Liver (tissue), 8 donors: ENCODE measurements at regions not wholly inside any gene's neighbourhood (a gene's known extent, or its start where the extent isn't known, plus 50 kb on each side); places are given as distances from the start of the nearest gene placed in this dataset.

Source experiments
- DNase-seq: peaks from one replicate; pipeline ENCODE4 v3.0.0-alpha.2; 2017; ENCODE audit warnings: low spot score
- H3K27ac ChIP-seq, 2 donors: one replicate each; pipeline ENCODE4 v1.7.0; 2013; ENCODE audit warnings: inconsistent platforms in 2 of 2, low read length in 2 of 2, control low read depth in 1 of 2, low read depth in 1 of 2, mild to moderate bottlenecking in 1 of 2
- H3K27me3 ChIP-seq, 4 donors: one replicate each; pipeline versions ENCODE4 v1.6.1 to v1.7.0; 2013; ENCODE audit warnings: low read length in 3 of 4, inconsistent platforms in 1 of 4, mild to moderate bottlenecking in 1 of 4, moderate library complexity in 1 of 4; ENCODE audit not compliant: control insufficient read depth in 4 of 4, insufficient read depth in 4 of 4
- H3K36me3 ChIP-seq, 4 donors: one replicate each; pipeline versions ENCODE4 v1.6.1 to v1.7.0; 2013; ENCODE audit warnings: low read length in 3 of 4, mild to moderate bottlenecking in 3 of 4, low read depth in 1 of 4, moderate library complexity in 1 of 4; ENCODE audit not compliant: control insufficient read depth in 4 of 4, insufficient read depth in 3 of 4
- H3K4me1 ChIP-seq, 4 donors: one replicate each; pipeline versions ENCODE4 v1.6.1 to v1.7.0; 2013; ENCODE audit warnings: low read length in 3 of 4, mild to moderate bottlenecking in 3 of 4, moderate library complexity in 1 of 4; ENCODE audit not compliant: control insufficient read depth in 4 of 4, insufficient read depth in 4 of 4
- H3K4me3 ChIP-seq, 3 donors: one replicate each; pipeline versions ENCODE4 v1.6.1 to v1.7.0; 2013; ENCODE audit warnings: low read length in 3 of 3, control low read depth in 1 of 3, low read depth in 1 of 3, mild to moderate bottlenecking in 1 of 3
- H3K9ac ChIP-seq, 2 donors: one replicate each; pipeline ENCODE4 v1.7.0; 2013; ENCODE audit warnings: low read length in 2 of 2, mild to moderate bottlenecking in 2 of 2, moderate library complexity in 2 of 2, control low read depth in 1 of 2, low read depth in 1 of 2
- H3K9me3 ChIP-seq, 4 donors: one replicate each; pipeline versions ENCODE4 v1.6.1 to v1.7.0; 2013; ENCODE audit warnings: low read length in 3 of 4; ENCODE audit not compliant: control insufficient read depth in 4 of 4
- FOXA1 ChIP-seq: IDR thresholded peaks from 2 replicates; pipeline ENCODE4 v1.6.1; 2016; ENCODE audit warnings: antibody characterized with exemption
- FOXA2 ChIP-seq: IDR thresholded peaks from 2 replicates; pipeline ENCODE4 v1.6.1; 2016; ENCODE audit warnings: antibody characterized with exemption
- GABPA ChIP-seq, 2 donors: IDR thresholded peaks in 1 of 2; conservative IDR thresholded peaks in 1 of 2; 2 replicates each; pipeline ENCODE4 v1.6.1; 2016; ENCODE audit warnings: antibody characterized with exemption in 2 of 2, mild to moderate bottlenecking in 1 of 2, moderate library complexity in 1 of 2
- HNF4A ChIP-seq, 2 donors: conservative IDR thresholded peaks; 2 replicates each; pipeline ENCODE4 v1.6.1; 2016; ENCODE audit warnings: antibody characterized with exemption in 2 of 2, mild to moderate bottlenecking in 2 of 2
- HNF4G ChIP-seq: IDR thresholded peaks from 2 replicates; pipeline ENCODE4 v1.6.1; 2016; ENCODE audit warnings: antibody characterized with exemption
- JUND ChIP-seq, 2 donors: IDR thresholded peaks; 2 replicates each; pipeline ENCODE4 v1.6.1; 2016; ENCODE audit warnings: antibody characterized with exemption in 2 of 2
- NR2F2 ChIP-seq: IDR thresholded peaks from 2 replicates; pipeline ENCODE4 v1.6.1; 2016; ENCODE audit warnings: antibody characterized with exemption
- RAD21 ChIP-seq, 2 donors: IDR thresholded peaks; 2 replicates each; pipeline ENCODE4 v1.6.1; 2016; ENCODE audit warnings: antibody characterized with exemption in 2 of 2, mild to moderate bottlenecking in 2 of 2
- RXRA ChIP-seq, 2 donors: IDR thresholded peaks; 2 replicates each; pipeline ENCODE4 v1.6.1; 2017 to 2018; ENCODE audit warnings: antibody characterized with exemption in 2 of 2, mild to moderate bottlenecking in 1 of 2
- SP1 ChIP-seq: IDR thresholded peaks from 2 replicates; pipeline ENCODE4 v1.6.1; 2018; ENCODE audit warnings: antibody characterized with exemption, mild to moderate bottlenecking
- TAF1 ChIP-seq: conservative IDR thresholded peaks from 2 replicates; pipeline ENCODE4 v1.6.1; 2016; ENCODE audit warnings: antibody characterized with exemption, mild to moderate bottlenecking
- YY1 ChIP-seq: IDR thresholded peaks from 2 replicates; pipeline ENCODE4 v1.6.1; 2016; ENCODE audit warnings: antibody characterized with exemption, mild to moderate bottlenecking
- WGBS: extraction: QIAGEN DNeasy Blood & Tissue Kit; methylation state at CpG from one replicate; pipeline ENCODE4 v1.1.7; 2013; 5-methylcytosine and 5-hydroxymethylcytosine counted together
- TF ChIP-seq, protein P1 (sequence below): IDR thresholded peaks from 2 replicates; pipeline ENCODE4 v1.6.1; 2016; ENCODE audit warnings: antibody characterized with exemption
- TF ChIP-seq, protein P2 (sequence below): fragments of 150-350 bp; IDR thresholded peaks from 2 replicates; pipeline ENCODE4 v1.5.1; 2017; ENCODE audit warnings: improper control_type of control experiment, low read depth, low read length; ENCODE audit not compliant: missing input control
- TF ChIP-seq, protein P3 (sequence below): IDR thresholded peaks from 2 replicates; pipeline ENCODE4 v1.6.1; 2016; ENCODE audit warnings: antibody characterized with exemption
- TF ChIP-seq, protein P4 (sequence below): IDR thresholded peaks from 2 replicates; pipeline ENCODE4 v1.6.1; 2016; ENCODE audit warnings: antibody characterized with exemption, mild to moderate bottlenecking
- TF ChIP-seq, protein P5 (sequence below): IDR thresholded peaks from 2 replicates; pipeline ENCODE4 v1.6.1; 2016; ENCODE audit warnings: antibody characterized with exemption
- donor health status: healthy.
- donor health status: healthy.
- donor health status: healthy.
- donor health status: healthy.
- donor health status: healthy.

DNA sequence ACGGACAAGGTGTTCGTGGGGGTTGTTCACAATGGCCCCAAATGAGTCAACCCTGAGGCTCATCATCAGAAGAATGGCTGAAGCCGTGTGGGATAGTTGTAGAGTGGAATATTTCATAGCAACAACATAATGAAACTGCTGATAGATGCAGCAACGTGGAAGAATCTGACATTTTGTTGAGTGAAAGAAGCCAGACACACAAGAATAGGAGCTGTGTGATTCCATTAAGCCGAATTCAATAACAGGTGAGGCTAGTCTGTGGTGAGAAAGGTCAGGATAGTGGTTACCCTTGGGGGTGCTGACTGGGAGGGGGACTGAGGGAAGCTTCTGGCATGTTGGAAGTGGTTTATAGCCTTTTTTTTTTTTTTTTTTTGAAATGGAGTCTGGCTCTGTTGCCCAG is 144.0 kb downstream of the SMAD6 start:
- Histone ChIP-seq H3K9ac (no peak overlapping the region), H3K27ac (no peak overlapping the region), H3K36me3 (no peaks in the 10 kb centered on the region), H3K9me3 (no peaks in the 10 kb centered on the region), H3K4me3 (no peak overlapping the region), H3K27me3 (no peaks in the 10 kb centered on the region), H3K4me1 (peaks cover under 1 to 11% (median 5%) of the 10 kb centered on the region in 4 donors)
- 78% methylated on average over 5 of the region's 5 CpGs for WGBS
- TF ChIP-seq, protein P1, sequence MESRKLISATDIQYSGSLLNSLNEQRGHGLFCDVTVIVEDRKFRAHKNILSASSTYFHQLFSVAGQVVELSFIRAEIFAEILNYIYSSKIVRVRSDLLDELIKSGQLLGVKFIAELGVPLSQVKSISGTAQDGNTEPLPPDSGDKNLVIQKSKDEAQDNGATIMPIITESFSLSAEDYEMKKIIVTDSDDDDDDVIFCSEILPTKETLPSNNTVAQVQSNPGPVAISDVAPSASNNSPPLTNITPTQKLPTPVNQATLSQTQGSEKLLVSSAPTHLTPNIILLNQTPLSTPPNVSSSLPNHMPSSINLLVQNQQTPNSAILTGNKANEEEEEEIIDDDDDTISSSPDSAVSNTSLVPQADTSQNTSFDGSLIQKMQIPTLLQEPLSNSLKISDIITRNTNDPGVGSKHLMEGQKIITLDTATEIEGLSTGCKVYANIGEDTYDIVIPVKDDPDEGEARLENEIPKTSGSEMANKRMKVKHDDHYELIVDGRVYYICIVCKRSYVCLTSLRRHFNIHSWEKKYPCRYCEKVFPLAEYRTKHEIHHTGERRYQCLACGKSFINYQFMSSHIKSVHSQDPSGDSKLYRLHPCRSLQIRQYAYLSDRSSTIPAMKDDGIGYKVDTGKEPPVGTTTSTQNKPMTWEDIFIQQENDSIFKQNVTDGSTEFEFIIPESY, result no peak
- no peak for TF ChIP-seq YY1
- TF ChIP-seq JUND (IDR thresholded peaks at IDR 0.05), result no peak
- no peak for TF ChIP-seq NR2F2
- no peak for TF ChIP-seq TAF1
- TF ChIP-seq RXRA (IDR thresholded peaks at IDR 0.05), result no peak
- TF ChIP-seq HNF4A (conservative IDR thresholded peaks at IDR 0.05), result no peak
- TF ChIP-seq, protein P2, sequence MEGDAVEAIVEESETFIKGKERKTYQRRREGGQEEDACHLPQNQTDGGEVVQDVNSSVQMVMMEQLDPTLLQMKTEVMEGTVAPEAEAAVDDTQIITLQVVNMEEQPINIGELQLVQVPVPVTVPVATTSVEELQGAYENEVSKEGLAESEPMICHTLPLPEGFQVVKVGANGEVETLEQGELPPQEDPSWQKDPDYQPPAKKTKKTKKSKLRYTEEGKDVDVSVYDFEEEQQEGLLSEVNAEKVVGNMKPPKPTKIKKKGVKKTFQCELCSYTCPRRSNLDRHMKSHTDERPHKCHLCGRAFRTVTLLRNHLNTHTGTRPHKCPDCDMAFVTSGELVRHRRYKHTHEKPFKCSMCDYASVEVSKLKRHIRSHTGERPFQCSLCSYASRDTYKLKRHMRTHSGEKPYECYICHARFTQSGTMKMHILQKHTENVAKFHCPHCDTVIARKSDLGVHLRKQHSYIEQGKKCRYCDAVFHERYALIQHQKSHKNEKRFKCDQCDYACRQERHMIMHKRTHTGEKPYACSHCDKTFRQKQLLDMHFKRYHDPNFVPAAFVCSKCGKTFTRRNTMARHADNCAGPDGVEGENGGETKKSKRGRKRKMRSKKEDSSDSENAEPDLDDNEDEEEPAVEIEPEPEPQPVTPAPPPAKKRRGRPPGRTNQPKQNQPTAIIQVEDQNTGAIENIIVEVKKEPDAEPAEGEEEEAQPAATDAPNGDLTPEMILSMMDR, result no peak
- no peak for TF ChIP-seq HNF4G
- TF ChIP-seq, protein P3, sequence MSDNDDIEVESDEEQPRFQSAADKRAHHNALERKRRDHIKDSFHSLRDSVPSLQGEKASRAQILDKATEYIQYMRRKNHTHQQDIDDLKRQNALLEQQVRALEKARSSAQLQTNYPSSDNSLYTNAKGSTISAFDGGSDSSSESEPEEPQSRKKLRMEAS, result no peak
- TF ChIP-seq FOXA2, result no peak
- TF ChIP-seq FOXA1, result no peak
- TF ChIP-seq GABPA (IDR thresholded peaks at IDR 0.05 in 1 of 2, conservative IDR thresholded peaks at IDR 0.05 in 1 of 2), result no peak
- no peak for TF ChIP-seq SP1
- no peak for TF ChIP-seq RAD21 (IDR thresholded peaks at IDR 0.05)
- TF ChIP-seq, protein P4, sequence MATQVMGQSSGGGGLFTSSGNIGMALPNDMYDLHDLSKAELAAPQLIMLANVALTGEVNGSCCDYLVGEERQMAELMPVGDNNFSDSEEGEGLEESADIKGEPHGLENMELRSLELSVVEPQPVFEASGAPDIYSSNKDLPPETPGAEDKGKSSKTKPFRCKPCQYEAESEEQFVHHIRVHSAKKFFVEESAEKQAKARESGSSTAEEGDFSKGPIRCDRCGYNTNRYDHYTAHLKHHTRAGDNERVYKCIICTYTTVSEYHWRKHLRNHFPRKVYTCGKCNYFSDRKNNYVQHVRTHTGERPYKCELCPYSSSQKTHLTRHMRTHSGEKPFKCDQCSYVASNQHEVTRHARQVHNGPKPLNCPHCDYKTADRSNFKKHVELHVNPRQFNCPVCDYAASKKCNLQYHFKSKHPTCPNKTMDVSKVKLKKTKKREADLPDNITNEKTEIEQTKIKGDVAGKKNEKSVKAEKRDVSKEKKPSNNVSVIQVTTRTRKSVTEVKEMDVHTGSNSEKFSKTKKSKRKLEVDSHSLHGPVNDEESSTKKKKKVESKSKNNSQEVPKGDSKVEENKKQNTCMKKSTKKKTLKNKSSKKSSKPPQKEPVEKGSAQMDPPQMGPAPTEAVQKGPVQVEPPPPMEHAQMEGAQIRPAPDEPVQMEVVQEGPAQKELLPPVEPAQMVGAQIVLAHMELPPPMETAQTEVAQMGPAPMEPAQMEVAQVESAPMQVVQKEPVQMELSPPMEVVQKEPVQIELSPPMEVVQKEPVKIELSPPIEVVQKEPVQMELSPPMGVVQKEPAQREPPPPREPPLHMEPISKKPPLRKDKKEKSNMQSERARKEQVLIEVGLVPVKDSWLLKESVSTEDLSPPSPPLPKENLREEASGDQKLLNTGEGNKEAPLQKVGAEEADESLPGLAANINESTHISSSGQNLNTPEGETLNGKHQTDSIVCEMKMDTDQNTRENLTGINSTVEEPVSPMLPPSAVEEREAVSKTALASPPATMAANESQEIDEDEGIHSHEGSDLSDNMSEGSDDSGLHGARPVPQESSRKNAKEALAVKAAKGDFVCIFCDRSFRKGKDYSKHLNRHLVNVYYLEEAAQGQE, result no peak
- TF ChIP-seq, protein P5, sequence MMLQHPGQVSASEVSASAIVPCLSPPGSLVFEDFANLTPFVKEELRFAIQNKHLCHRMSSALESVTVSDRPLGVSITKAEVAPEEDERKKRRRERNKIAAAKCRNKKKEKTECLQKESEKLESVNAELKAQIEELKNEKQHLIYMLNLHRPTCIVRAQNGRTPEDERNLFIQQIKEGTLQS, result no peak
- DNase-seq, result no peak

DNA sequence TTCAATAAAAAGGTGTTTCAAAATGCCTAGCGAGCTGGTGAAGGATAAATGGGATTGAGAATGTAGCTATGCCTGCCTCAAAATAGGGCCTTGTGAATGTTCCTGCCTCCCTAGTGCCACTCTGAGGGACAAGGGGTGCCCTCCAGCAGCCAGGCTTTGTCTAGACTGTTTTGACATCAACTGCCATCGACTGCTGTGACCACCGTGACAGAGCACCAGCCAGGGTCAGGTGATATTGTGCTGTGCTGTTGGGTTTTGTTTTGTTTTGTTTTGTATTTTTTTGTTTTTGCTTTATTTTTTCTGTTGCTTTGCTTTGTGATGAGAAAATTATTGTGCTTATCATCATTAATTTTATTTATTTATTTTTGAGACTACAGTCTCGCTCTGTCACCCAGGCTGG is 144.8 kb downstream of the SMAD6 start:
- DNase-seq, result no peak
- 90% methylated on average over 4 of the region's 4 CpGs for WGBS
- Histone ChIP-seq H3K9me3 (no peaks in the 10 kb centered on the region), H3K36me3 (no peaks in the 10 kb centered on the region), H3K4me1 (peaks cover 1 to 15% (median 6%) of the 10 kb centered on the region in 4 donors), H3K4me3 (no peak overlapping the region), H3K27me3 (no peaks in the 10 kb centered on the region), H3K9ac (no peak overlapping the region), H3K27ac (no peak overlapping the region)
- TF ChIP-seq, protein P3, result no peak
- TF ChIP-seq NR2F2 (no peak), YY1 (no peak), RXRA (IDR thresholded peaks at IDR 0.05) (no peak), HNF4A (conservative IDR thresholded peaks at IDR 0.05) (no peak), RAD21 (IDR thresholded peaks at IDR 0.05) (no peak), SP1 (no peak), JUND (IDR thresholded peaks at IDR 0.05) (no peak), HNF4G (no peak)
- TF ChIP-seq, protein P4, result no peak
- TF ChIP-seq, protein P5, result no peak
- TF ChIP-seq, protein P2, result no peak
